Liver (tissue), 7 donors: ENCODE measurements at regions not wholly inside any gene's neighbourhood (a gene's known extent, or its start where the extent isn't known, plus 50 kb on each side); places are given as distances from the start of the nearest gene placed in this dataset.

Experiments used
- DNase-seq: peaks from one replicate; pipeline ENCODE4 v3.0.0-alpha.2; 2017; ENCODE audit warnings: low spot score
- H3K27ac ChIP-seq, 2 donors: one replicate each; pipeline ENCODE4 v1.7.0; 2013; ENCODE audit warnings: inconsistent platforms in 2 of 2, low read length in 2 of 2, control low read depth in 1 of 2, low read depth in 1 of 2, mild to moderate bottlenecking in 1 of 2
- H3K27me3 ChIP-seq, 4 donors: one replicate each; pipeline versions ENCODE4 v1.6.1 to v1.7.0; 2013; ENCODE audit warnings: low read length in 3 of 4, inconsistent platforms in 1 of 4, mild to moderate bottlenecking in 1 of 4, moderate library complexity in 1 of 4; ENCODE audit not compliant: control insufficient read depth in 4 of 4, insufficient read depth in 4 of 4
- H3K36me3 ChIP-seq, 4 donors: one replicate each; pipeline versions ENCODE4 v1.6.1 to v1.7.0; 2013; ENCODE audit warnings: low read length in 3 of 4, mild to moderate bottlenecking in 3 of 4, low read depth in 1 of 4, moderate library complexity in 1 of 4; ENCODE audit not compliant: control insufficient read depth in 4 of 4, insufficient read depth in 3 of 4
- H3K4me1 ChIP-seq, 4 donors: one replicate each; pipeline versions ENCODE4 v1.6.1 to v1.7.0; 2013; ENCODE audit warnings: low read length in 3 of 4, mild to moderate bottlenecking in 3 of 4, moderate library complexity in 1 of 4; ENCODE audit not compliant: control insufficient read depth in 4 of 4, insufficient read depth in 4 of 4
- H3K4me3 ChIP-seq, 3 donors: one replicate each; pipeline versions ENCODE4 v1.6.1 to v1.7.0; 2013; ENCODE audit warnings: low read length in 3 of 3, control low read depth in 1 of 3, low read depth in 1 of 3, mild to moderate bottlenecking in 1 of 3
- H3K9ac ChIP-seq, 2 donors: one replicate each; pipeline ENCODE4 v1.7.0; 2013; ENCODE audit warnings: low read length in 2 of 2, mild to moderate bottlenecking in 2 of 2, moderate library complexity in 2 of 2, control low read depth in 1 of 2, low read depth in 1 of 2
- H3K9me3 ChIP-seq, 4 donors: one replicate each; pipeline versions ENCODE4 v1.6.1 to v1.7.0; 2013; ENCODE audit warnings: low read length in 3 of 4; ENCODE audit not compliant: control insufficient read depth in 4 of 4
- EGR1 ChIP-seq, 2 donors: IDR thresholded peaks; 2 replicates each; pipeline ENCODE4 v1.6.1; 2016 to 2018; ENCODE audit warnings: antibody characterized with exemption in 2 of 2, low read depth in 2 of 2
- FOXA2 ChIP-seq: IDR thresholded peaks from 2 replicates; pipeline ENCODE4 v1.6.1; 2016; ENCODE audit warnings: antibody characterized with exemption
- GABPA ChIP-seq, 2 donors: IDR thresholded peaks in 1 of 2; conservative IDR thresholded peaks in 1 of 2; 2 replicates each; pipeline ENCODE4 v1.6.1; 2016; ENCODE audit warnings: antibody characterized with exemption in 2 of 2, mild to moderate bottlenecking in 1 of 2, moderate library complexity in 1 of 2
- HNF4A ChIP-seq, 2 donors: conservative IDR thresholded peaks; 2 replicates each; pipeline ENCODE4 v1.6.1; 2016; ENCODE audit warnings: antibody characterized with exemption in 2 of 2, mild to moderate bottlenecking in 2 of 2
- HNF4G ChIP-seq: IDR thresholded peaks from 2 replicates; pipeline ENCODE4 v1.6.1; 2016; ENCODE audit warnings: antibody characterized with exemption
- JUND ChIP-seq, 2 donors: IDR thresholded peaks; 2 replicates each; pipeline ENCODE4 v1.6.1; 2016; ENCODE audit warnings: antibody characterized with exemption in 2 of 2
- MAX ChIP-seq: IDR thresholded peaks from 2 replicates; pipeline ENCODE4 v1.6.1; 2016; ENCODE audit warnings: antibody characterized with exemption
- RXRA ChIP-seq, 2 donors: IDR thresholded peaks; 2 replicates each; pipeline ENCODE4 v1.6.1; 2017 to 2018; ENCODE audit warnings: antibody characterized with exemption in 2 of 2, mild to moderate bottlenecking in 1 of 2
- SP1 ChIP-seq: IDR thresholded peaks from 2 replicates; pipeline ENCODE4 v1.6.1; 2018; ENCODE audit warnings: antibody characterized with exemption, mild to moderate bottlenecking
- TAF1 ChIP-seq: conservative IDR thresholded peaks from 2 replicates; pipeline ENCODE4 v1.6.1; 2016; ENCODE audit warnings: antibody characterized with exemption, mild to moderate bottlenecking
- WGBS: extraction: QIAGEN DNeasy Blood & Tissue Kit; methylation state at CpG from one replicate; pipeline ENCODE4 v1.1.7; 2013; 5-methylcytosine and 5-hydroxymethylcytosine counted together
- TF ChIP-seq, protein P1 (sequence below): IDR thresholded peaks from 2 replicates; pipeline ENCODE4 v1.6.1; 2016; ENCODE audit warnings: antibody characterized with exemption
- TF ChIP-seq, protein P2 (sequence below): IDR thresholded peaks from 2 replicates; pipeline ENCODE4 v1.6.1; 2016; ENCODE audit warnings: antibody characterized with exemption, mild to moderate bottlenecking
- TF ChIP-seq, protein P3 (sequence below): IDR thresholded peaks from 2 replicates; pipeline ENCODE4 v1.6.1; 2016; ENCODE audit warnings: antibody characterized with exemption
- donor health status: healthy.
- donor health status: healthy.
- donor health status: healthy.
- donor health status: healthy.

DNA sequence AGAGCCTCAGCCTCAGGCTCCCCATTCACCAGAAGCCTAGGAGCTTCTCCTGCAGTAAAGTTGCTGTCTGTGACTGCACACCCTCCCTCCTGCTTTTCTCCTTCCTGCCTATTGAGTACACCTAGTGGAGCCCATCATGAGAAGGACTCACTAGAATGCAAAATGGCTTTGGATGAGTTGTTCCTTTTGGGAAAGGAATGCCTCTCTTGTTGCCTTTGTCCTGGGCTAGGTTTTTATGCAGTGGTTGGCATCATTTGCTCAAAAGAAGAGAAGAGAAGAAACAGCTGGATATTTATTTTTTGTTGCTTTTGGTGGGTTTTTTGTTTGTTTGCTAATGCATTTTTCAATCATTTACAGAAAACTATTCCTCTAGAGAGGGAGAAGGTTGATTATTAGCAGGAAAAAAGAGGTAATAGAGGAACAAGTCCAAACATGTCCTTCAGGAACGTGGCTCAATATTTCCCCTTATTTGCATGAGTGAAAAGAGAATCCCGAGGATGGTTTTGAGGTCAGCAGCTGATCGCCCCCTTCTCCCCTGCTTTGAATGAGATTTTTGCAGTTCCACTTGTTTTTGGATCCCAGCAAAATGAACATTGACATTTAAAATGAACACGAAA is 369.9 kb upstream of the NRP1 start:
- 71% methylated on average over 4 of the region's 4 CpGs for WGBS
- no peak for DNase-seq

DNA sequence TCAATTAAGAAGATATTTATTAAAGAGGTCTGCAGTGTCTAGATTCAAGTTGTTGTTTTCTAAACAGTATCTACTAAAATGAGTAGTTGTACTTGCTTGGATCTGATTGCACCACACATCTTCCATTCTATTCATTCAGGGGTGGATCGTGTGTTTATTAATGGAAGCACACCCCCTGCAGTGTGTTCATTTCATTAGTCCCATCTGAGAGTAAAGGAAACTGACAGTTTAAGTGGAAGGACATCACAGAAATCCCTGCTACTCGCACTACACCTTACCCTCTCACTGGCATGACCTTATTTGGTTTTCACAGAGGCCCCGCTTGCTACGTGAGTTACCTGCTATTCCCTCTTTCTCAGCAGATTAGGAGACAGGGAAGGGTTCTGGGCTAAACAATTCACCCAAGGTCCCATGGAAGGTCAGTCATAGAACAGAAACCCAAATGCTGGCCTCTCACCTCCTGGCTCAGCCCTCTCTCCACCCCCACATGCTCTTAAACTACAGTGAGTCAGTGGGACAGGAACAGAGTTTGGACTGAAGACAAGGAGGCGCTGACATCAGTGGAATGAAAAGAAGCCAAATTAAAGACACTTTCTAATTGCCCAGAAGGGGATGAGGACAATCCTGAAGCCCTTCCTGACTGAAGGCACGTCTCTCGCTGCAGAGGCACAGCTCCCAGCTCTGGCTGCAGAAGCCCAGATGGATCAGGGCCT is 369.2 kb upstream of the NRP1 start:
- H3K9ac ChIP-seq = no peak overlapping the region
- no peak overlapping the region for H3K4me3 ChIP-seq
- H3K27ac ChIP-seq = no peak overlapping the region
- no peaks in the 10 kb centered on the region for H3K9me3 ChIP-seq
- WGBS = 89% methylated on average over 7 of the region's 7 CpGs
- no peak for DNase-seq
- no peaks in the 10 kb centered on the region for H3K27me3 ChIP-seq
- no peaks in the 10 kb centered on the region for H3K4me1 ChIP-seq
- no peaks in the 10 kb centered on the region for H3K36me3 ChIP-seq
- TF ChIP-seq SP1 (no peak), FOXA2 (no peak), EGR1 (IDR thresholded peaks at IDR 0.05; ENCODE audit: low read depth in 2 of 2) (no peak), TAF1 (no peak), GABPA (IDR thresholded peaks at IDR 0.05 in 1 of 2, conservative IDR thresholded peaks at IDR 0.05 in 1 of 2) (no peak), RXRA (IDR thresholded peaks at IDR 0.05) (no peak), MAX (no peak), JUND (IDR thresholded peaks at IDR 0.05) (no peak), HNF4G (no peak), HNF4A (conservative IDR thresholded peaks at IDR 0.05) (no peak)
- TF ChIP-seq, protein P1, sequence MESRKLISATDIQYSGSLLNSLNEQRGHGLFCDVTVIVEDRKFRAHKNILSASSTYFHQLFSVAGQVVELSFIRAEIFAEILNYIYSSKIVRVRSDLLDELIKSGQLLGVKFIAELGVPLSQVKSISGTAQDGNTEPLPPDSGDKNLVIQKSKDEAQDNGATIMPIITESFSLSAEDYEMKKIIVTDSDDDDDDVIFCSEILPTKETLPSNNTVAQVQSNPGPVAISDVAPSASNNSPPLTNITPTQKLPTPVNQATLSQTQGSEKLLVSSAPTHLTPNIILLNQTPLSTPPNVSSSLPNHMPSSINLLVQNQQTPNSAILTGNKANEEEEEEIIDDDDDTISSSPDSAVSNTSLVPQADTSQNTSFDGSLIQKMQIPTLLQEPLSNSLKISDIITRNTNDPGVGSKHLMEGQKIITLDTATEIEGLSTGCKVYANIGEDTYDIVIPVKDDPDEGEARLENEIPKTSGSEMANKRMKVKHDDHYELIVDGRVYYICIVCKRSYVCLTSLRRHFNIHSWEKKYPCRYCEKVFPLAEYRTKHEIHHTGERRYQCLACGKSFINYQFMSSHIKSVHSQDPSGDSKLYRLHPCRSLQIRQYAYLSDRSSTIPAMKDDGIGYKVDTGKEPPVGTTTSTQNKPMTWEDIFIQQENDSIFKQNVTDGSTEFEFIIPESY = no peak
- TF ChIP-seq, protein P2, sequence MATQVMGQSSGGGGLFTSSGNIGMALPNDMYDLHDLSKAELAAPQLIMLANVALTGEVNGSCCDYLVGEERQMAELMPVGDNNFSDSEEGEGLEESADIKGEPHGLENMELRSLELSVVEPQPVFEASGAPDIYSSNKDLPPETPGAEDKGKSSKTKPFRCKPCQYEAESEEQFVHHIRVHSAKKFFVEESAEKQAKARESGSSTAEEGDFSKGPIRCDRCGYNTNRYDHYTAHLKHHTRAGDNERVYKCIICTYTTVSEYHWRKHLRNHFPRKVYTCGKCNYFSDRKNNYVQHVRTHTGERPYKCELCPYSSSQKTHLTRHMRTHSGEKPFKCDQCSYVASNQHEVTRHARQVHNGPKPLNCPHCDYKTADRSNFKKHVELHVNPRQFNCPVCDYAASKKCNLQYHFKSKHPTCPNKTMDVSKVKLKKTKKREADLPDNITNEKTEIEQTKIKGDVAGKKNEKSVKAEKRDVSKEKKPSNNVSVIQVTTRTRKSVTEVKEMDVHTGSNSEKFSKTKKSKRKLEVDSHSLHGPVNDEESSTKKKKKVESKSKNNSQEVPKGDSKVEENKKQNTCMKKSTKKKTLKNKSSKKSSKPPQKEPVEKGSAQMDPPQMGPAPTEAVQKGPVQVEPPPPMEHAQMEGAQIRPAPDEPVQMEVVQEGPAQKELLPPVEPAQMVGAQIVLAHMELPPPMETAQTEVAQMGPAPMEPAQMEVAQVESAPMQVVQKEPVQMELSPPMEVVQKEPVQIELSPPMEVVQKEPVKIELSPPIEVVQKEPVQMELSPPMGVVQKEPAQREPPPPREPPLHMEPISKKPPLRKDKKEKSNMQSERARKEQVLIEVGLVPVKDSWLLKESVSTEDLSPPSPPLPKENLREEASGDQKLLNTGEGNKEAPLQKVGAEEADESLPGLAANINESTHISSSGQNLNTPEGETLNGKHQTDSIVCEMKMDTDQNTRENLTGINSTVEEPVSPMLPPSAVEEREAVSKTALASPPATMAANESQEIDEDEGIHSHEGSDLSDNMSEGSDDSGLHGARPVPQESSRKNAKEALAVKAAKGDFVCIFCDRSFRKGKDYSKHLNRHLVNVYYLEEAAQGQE = no peak

More for the DNA sequence above, 369.9 kb upstream of the NRP1 start:
- no peaks in the 10 kb centered on the region for H3K9me3 ChIP-seq
- H3K27me3 ChIP-seq = no peaks in the 10 kb centered on the region
- no peak overlapping the region for H3K4me3 ChIP-seq
- H3K9ac ChIP-seq = no peak overlapping the region
- TF ChIP-seq, protein P3, sequence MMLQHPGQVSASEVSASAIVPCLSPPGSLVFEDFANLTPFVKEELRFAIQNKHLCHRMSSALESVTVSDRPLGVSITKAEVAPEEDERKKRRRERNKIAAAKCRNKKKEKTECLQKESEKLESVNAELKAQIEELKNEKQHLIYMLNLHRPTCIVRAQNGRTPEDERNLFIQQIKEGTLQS = no peak
- TF ChIP-seq RXRA (IDR thresholded peaks at IDR 0.05) (no peak), EGR1 (IDR thresholded peaks at IDR 0.05; ENCODE audit: low read depth in 2 of 2) (no peak)
- TF ChIP-seq, protein P1 = no peak
- no peak overlapping the region for H3K27ac ChIP-seq
- no peaks in the 10 kb centered on the region for H3K4me1 ChIP-seq
- no peaks in the 10 kb centered on the region for H3K36me3 ChIP-seq
